Loucy (cell line): ENCODE measurements at regions not wholly inside any gene's neighbourhood (a gene's known extent, or its start where the extent isn't known, plus 50 kb on each side); places are given as distances from the start of the nearest gene placed in this dataset.

ENCODE experiments used
- H2AFZ ChIP-seq: fragments of 200-600 bp; sonication (generic); 2 replicates; pipeline ENCODE4 v1.6.0; 2016; ENCODE audit warnings: antibody characterized with exemption, mild to moderate bottlenecking, low read length, moderate library complexity
- H3F3A ChIP-seq: fragments of 200-600 bp; 2 replicates; pipeline ENCODE4 v1.6.0; 2016; ENCODE audit warnings: antibody characterized with exemption, low read depth, mild to moderate bottlenecking
- H3K27me3 ChIP-seq: fragments of 200-600 bp; sonication (generic); 2 replicates; pipeline ENCODE4 v1.6.1; 2014; ENCODE audit warnings: low read length, mild to moderate bottlenecking; ENCODE audit not compliant: insufficient read depth, poor library complexity, severe bottlenecking
- H3K36me3 ChIP-seq: fragments of 200-600 bp; sonication (generic); 2 replicates; pipeline ENCODE4 v1.6.1; 2016; ENCODE audit warnings: low read length; ENCODE audit not compliant: insufficient read depth
- H3K4me1 ChIP-seq: fragments of 200-600 bp; sonication (generic); 2 replicates; pipeline ENCODE4 v1.5.1; 2014; ENCODE audit warnings: low read length, mild to moderate bottlenecking; ENCODE audit not compliant: insufficient read depth, poor library complexity, severe bottlenecking
- H3K4me2 ChIP-seq: fragments of 200-600 bp; sonication (generic); 2 replicates; pipeline ENCODE4 v1.6.0; 2014; ENCODE audit warnings: antibody characterized with exemption, low read length, low read depth, mild to moderate bottlenecking; ENCODE audit not compliant: poor library complexity, severe bottlenecking
- H3K4me3 ChIP-seq: fragments of 200-600 bp; sonication (generic); 2 replicates; pipeline ENCODE4 v1.5.1; 2014; ENCODE audit warnings: low read length, mild to moderate bottlenecking, mixed read lengths; ENCODE audit not compliant: poor library complexity, severe bottlenecking
- H3K79me2 ChIP-seq: fragments of 200-600 bp; sonication (generic); 2 replicates; pipeline ENCODE4 v1.6.1; 2014; ENCODE audit warnings: low read length; ENCODE audit not compliant: insufficient read depth
- H3K9ac ChIP-seq: fragments of 200-600 bp; sonication (generic); 2 replicates; pipeline ENCODE4 v1.6.0; 2014; ENCODE audit warnings: mild to moderate bottlenecking, low read depth, low read length, moderate library complexity; ENCODE audit not compliant: poor library complexity, severe bottlenecking
- H3K9me2 ChIP-seq: fragments of 200-600 bp; sonication (generic); replicated peaks from 2 replicates; pipeline ENCODE4 v1.6.1; 2016; ENCODE audit warnings: low read depth, low read length, mixed read lengths
- H3K9me3 ChIP-seq: fragments of 200-600 bp; sonication (generic); 2 replicates; pipeline ENCODE4 v1.6.1; 2014; ENCODE audit warnings: mild to moderate bottlenecking, antibody characterized with exemption, low read length, low read depth; ENCODE audit not compliant: insufficient read depth
- H4K20me1 ChIP-seq: fragments of 200-600 bp; sonication (generic); 2 replicates; pipeline ENCODE4 v1.6.0; 2014; ENCODE audit warnings: antibody characterized with exemption, low read length, mild to moderate bottlenecking; ENCODE audit not compliant: insufficient read depth, poor library complexity, severe bottlenecking
- EZH2phosphoT487 ChIP-seq: fragments of 200-600 bp; IDR thresholded peaks from 2 replicates; pipeline ENCODE4 v1.6.1; 2018; ENCODE audit warnings: antibody characterized with exemption, mild to moderate bottlenecking, moderate library complexity, borderline replicate concordance
- TF ChIP-seq, protein P1 (sequence below): fragments of 200-600 bp; sonication (generic); conservative IDR thresholded peaks from 2 replicates; pipeline ENCODE4 v1.5.1; 2014; ENCODE audit warnings: mild to moderate bottlenecking, antibody characterized with exemption, low read length

DNA sequence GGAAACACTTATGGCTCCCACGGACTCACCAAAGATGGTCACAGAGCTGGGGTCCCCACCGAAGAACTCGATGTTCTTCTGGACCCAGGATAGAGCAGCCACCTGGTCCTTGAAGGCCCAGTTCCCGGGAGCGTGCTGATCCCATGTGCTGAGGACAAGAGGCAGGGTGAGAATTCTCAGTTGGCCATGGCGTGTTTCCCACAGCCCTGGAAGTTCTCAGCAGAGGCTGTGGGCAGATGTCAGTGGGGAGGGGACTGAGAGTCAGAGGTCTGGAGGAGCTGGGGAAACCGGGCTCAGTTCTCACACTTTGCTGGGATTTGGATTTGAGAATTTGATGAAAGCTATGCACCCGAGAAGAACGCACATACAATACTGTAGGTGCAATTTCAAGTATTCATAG, 193.3 kb downstream of the BCR start:
- TF ChIP-seq EZH2phosphoT487: no peak
- TF ChIP-seq, protein P1, sequence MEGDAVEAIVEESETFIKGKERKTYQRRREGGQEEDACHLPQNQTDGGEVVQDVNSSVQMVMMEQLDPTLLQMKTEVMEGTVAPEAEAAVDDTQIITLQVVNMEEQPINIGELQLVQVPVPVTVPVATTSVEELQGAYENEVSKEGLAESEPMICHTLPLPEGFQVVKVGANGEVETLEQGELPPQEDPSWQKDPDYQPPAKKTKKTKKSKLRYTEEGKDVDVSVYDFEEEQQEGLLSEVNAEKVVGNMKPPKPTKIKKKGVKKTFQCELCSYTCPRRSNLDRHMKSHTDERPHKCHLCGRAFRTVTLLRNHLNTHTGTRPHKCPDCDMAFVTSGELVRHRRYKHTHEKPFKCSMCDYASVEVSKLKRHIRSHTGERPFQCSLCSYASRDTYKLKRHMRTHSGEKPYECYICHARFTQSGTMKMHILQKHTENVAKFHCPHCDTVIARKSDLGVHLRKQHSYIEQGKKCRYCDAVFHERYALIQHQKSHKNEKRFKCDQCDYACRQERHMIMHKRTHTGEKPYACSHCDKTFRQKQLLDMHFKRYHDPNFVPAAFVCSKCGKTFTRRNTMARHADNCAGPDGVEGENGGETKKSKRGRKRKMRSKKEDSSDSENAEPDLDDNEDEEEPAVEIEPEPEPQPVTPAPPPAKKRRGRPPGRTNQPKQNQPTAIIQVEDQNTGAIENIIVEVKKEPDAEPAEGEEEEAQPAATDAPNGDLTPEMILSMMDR: no peak
- Histone ChIP-seq H3K4me3 (no peak overlapping the region), H3K9ac (no peak overlapping the region), H3K36me3 (no peaks in the 10 kb centered on the region), H2AFZ (no peak overlapping the region), H3K4me2 (no peak overlapping the region), H3K4me1 (no peaks in the 10 kb centered on the region), H3F3A (no peaks in the 10 kb centered on the region), H3K27me3 (no peaks in the 10 kb centered on the region), H3K9me2 (no peaks in the 10 kb centered on the region), H4K20me1 (no peaks in the 10 kb centered on the region), H3K79me2 (no peaks in the 10 kb centered on the region), H3K9me3 (no peaks in the 10 kb centered on the region)

DNA sequence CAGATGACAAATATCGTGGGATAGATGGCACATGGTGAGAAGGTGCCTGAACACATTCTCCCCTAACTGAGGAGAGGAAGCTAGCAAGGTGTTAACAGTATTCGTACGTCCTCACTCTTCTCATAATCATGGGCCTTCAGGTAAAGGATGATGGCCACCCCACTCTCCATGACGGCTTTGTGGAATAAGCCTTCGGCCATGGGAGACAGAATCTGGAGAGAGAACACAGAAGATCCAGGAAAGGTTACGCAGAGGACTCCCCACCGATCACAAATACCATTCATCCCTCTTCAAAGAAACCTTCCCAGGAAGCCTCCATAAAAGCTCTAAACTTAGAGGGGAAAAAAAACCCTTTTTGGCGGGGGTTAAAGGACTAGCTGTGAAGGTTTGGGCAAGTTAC, 189.9 kb downstream of the BCR start:
- Histone ChIP-seq H3K36me3 (no peaks in the 10 kb centered on the region), H4K20me1 (no peaks in the 10 kb centered on the region), H3K9ac (no peak overlapping the region), H2AFZ (no peak overlapping the region), H3K4me1 (no peaks in the 10 kb centered on the region), H3K4me3 (no peak overlapping the region), H3K79me2 (no peaks in the 10 kb centered on the region), H3F3A (no peaks in the 10 kb centered on the region), H3K4me2 (no peak overlapping the region), H3K9me2 (no peaks in the 10 kb centered on the region), H3K27me3 (no peaks in the 10 kb centered on the region), H3K9me3 (no peaks in the 10 kb centered on the region)
- TF ChIP-seq, protein P1: no peak
- TF ChIP-seq EZH2phosphoT487: no peak

DNA sequence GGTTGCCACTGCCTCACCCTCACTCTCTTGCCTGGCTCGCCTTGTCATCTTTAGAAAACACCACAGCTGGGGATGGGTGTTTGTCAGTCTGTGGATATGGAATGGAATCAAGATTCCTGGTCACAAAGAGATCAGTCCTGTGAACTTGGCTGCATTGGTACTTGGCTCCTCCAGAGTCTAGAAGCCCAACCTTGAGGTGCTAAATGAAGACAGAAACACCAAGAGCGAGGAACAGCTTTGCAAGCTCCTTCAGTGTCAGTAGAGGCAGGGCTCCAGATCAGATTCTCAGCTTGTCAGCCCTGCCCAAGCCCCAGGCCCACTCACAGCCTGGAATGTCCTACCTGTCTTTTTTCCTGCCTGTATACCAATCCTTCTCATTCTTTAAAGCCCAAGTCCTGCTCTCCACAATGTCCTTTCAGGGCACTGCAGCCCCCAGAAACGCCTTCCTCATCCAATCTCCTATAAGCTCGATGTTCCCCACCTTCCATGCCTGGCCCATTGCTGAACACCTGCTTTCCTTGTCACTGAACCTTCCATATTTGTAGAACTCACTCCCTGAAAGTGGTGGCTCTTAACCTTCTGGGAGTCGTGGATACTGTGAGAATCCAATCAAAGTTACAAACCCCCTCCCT, 188.9 kb downstream of the BCR start:
- no peaks in the 10 kb centered on the region for H3K9me2 ChIP-seq
- no peaks in the 10 kb centered on the region for H3K27me3 ChIP-seq
- H3K9me3 ChIP-seq: no peaks in the 10 kb centered on the region
- H3K4me1 ChIP-seq: peaks cover under 1% of the 10 kb centered on the region
- H3K79me2 ChIP-seq: no peaks in the 10 kb centered on the region
- H3K9ac ChIP-seq: no peak overlapping the region
- no peaks in the 10 kb centered on the region for H4K20me1 ChIP-seq
- TF ChIP-seq, protein P1: no peak
- TF ChIP-seq EZH2phosphoT487: no peak
- no peak overlapping the region for H3K4me2 ChIP-seq
- no peak overlapping the region for H2AFZ ChIP-seq
- H3F3A ChIP-seq: no peaks in the 10 kb centered on the region
- no peak overlapping the region for H3K4me3 ChIP-seq
- H3K36me3 ChIP-seq: no peaks in the 10 kb centered on the region
